GM23338 (cell line): ENCODE measurements at regions not wholly inside any gene's neighbourhood (a gene's known extent, or its start where the extent isn't known, plus 50 kb on each side); places are given as distances from the start of the nearest gene placed in this dataset.

ENCODE experiments used
- ATAC-seq: fragments of 200-7000 bp; cut with Tn5 transposase; 3 replicates; pipeline ENCODE4 v1.9.1; 2020
- DNase-seq: peaks from one replicate; pipeline ENCODE4 v3.0.0-alpha.2; 2015; ENCODE audit warnings: low spot score
- H2AFZ ChIP-seq: fragments of 200-600 bp; sonication (generic); 2 replicates; pipeline ENCODE4 v1.8.0; 2016; ENCODE audit warnings: antibody characterized with exemption, mild to moderate bottlenecking, moderate library complexity
- H3F3A ChIP-seq: fragments of 200-600 bp; sonication (generic); replicated peaks from 2 replicates; pipeline ENCODE4 v1.8.0; 2017; ENCODE audit warnings: antibody characterized with exemption, mixed run types, low read depth
- H3K27ac ChIP-seq: fragments of 200-600 bp; sonication (generic); 2 replicates; pipeline ENCODE4 v1.6.1; 2016; ENCODE audit warnings: low read depth
- H3K27me3 ChIP-seq: fragments of 200-600 bp; sonication (generic); 2 replicates; pipeline ENCODE4 v1.8.0; 2016; ENCODE audit warnings: mild to moderate bottlenecking, mixed run types, moderate library complexity; ENCODE audit not compliant: insufficient read depth
- H3K36me3 ChIP-seq: fragments of 200-600 bp; sonication (generic); 2 replicates; pipeline ENCODE4 v1.8.0; 2016; ENCODE audit warnings: mild to moderate bottlenecking; ENCODE audit not compliant: insufficient read depth
- H3K4me1 ChIP-seq: fragments of 200-600 bp; sonication (generic); 2 replicates; pipeline ENCODE4 v1.8.0; 2016; ENCODE audit warnings: mild to moderate bottlenecking, moderate library complexity; ENCODE audit not compliant: insufficient read depth
- H3K4me2 ChIP-seq: fragments of 200-600 bp; sonication (generic); 2 replicates; pipeline ENCODE4 v1.7.1; 2017; ENCODE audit warnings: mixed run types
- H3K4me3 ChIP-seq: fragments of 200-600 bp; sonication (generic); 2 replicates; pipeline ENCODE4 v1.6.1; 2016; ENCODE audit warnings: mixed run types
- H3K79me2 ChIP-seq: fragments of 200-600 bp; sonication (generic); replicated peaks from 2 replicates; pipeline ENCODE4 v1.8.0; 2017; ENCODE audit warnings: mild to moderate bottlenecking; ENCODE audit not compliant: insufficient read depth
- H3K9me2 ChIP-seq: fragments of 200-600 bp; sonication (generic); 2 replicates; pipeline ENCODE4 v1.8.0; 2017; ENCODE audit not compliant: insufficient read depth
- H4K20me1 ChIP-seq: fragments of 200-600 bp; sonication (generic); replicated peaks from 2 replicates; pipeline ENCODE4 v1.8.0; 2017; ENCODE audit warnings: mild to moderate bottlenecking; ENCODE audit not compliant: insufficient read depth
- H3K27ac Mint-ChIP-seq: 2 replicates; pipeline ENCODE4 v1.8.0; 2020; ENCODE audit warnings: inconsistent platforms, mild to moderate bottlenecking, moderate library complexity, mixed read lengths
- H3K27me3 Mint-ChIP-seq: 3 replicates; pipeline ENCODE4 v1.8.0; 2022; ENCODE audit warnings: low read depth, mild to moderate bottlenecking, moderate library complexity, mixed read lengths, inconsistent platforms; ENCODE audit not compliant: insufficient read depth, poor library complexity
- H3K36me3 Mint-ChIP-seq: 3 replicates; pipeline ENCODE4 v1.8.0; 2021; ENCODE audit warnings: low read depth, mild to moderate bottlenecking, inconsistent platforms, moderate library complexity, mixed read lengths
- H3K4me1 Mint-ChIP-seq: 3 replicates; pipeline ENCODE4 v1.8.0; 2020; ENCODE audit warnings: mild to moderate bottlenecking, inconsistent platforms, mixed read lengths
- H3K4me3 Mint-ChIP-seq: 3 replicates; pipeline ENCODE4 v1.8.0; 2021; ENCODE audit warnings: moderate library complexity, mild to moderate bottlenecking, inconsistent platforms, mixed read lengths
- H3K9me3 Mint-ChIP-seq: 3 replicates; pipeline ENCODE4 v1.8.0; 2020; ENCODE audit warnings: moderate library complexity, mild to moderate bottlenecking, inconsistent platforms, mixed read lengths
- CREB1 ChIP-seq: fragments of 250-450 bp; sonication (Bioruptor Pico); IDR thresholded peaks from 2 replicates; pipeline ENCODE4 v1.5.0; 2020; ENCODE audit warnings: low read depth, mild to moderate bottlenecking, moderate library complexity
- EZH2 ChIP-seq: fragments of 200-600 bp; sonication (generic); IDR thresholded peaks from one replicate; pipeline ENCODE4 v1.8.0; 2017; ENCODE audit warnings: antibody characterized with exemption, mild to moderate bottlenecking, low read depth; ENCODE audit not compliant: unreplicated experiment
- EZH2phosphoT487 ChIP-seq: fragments of 200-600 bp; sonication (generic); IDR thresholded peaks from one replicate; pipeline ENCODE4 v1.8.1; 2018; ENCODE audit warnings: antibody characterized with exemption; ENCODE audit not compliant: unreplicated experiment
- JUNB ChIP-seq: IDR thresholded peaks from one replicate; pipeline ENCODE4 v1.6.1; 2016; ENCODE audit warnings: antibody characterized with exemption; ENCODE audit not compliant: unreplicated experiment
- NANOG ChIP-seq: IDR thresholded peaks from 2 replicates; pipeline ENCODE4 v1.6.1; 2016; ENCODE audit warnings: antibody characterized with exemption, borderline replicate concordance
- POLR2AphosphoS5 ChIP-seq: IDR thresholded peaks from 2 replicates; pipeline ENCODE4 v1.6.1; 2016; ENCODE audit warnings: antibody characterized with exemption, low read depth
- REST ChIP-seq: IDR thresholded peaks from one replicate; pipeline ENCODE4 v1.6.1; 2018; ENCODE audit warnings: antibody characterized with exemption; ENCODE audit not compliant: unreplicated experiment
- ZNF114 ChIP-seq: fragments of 250-450 bp; sonication (Bioruptor Pico); IDR thresholded peaks from 2 replicates; pipeline ENCODE4 v1.5.0; 2020; ENCODE audit warnings: mild to moderate bottlenecking, moderate library complexity
- ZNF331 ChIP-seq: fragments of 250-450 bp; sonication (Bioruptor Pico); IDR thresholded peaks from 2 replicates; pipeline ENCODE4 v1.5.0; 2020; ENCODE audit warnings: low read depth, mild to moderate bottlenecking, moderate library complexity
- TF ChIP-seq, protein P1 (sequence below): IDR thresholded peaks from 2 replicates; pipeline ENCODE4 v1.6.1; 2016; ENCODE audit warnings: antibody characterized with exemption
- TF ChIP-seq, protein P2 (sequence below), 2 experiments: fragments of 200-600 bp in 1 of 2; sonication (generic) in 1 of 2; conservative IDR thresholded peaks; 2 replicates each; pipeline versions ENCODE4 v1.5.1 to v1.6.1; 2016 to 2017; ENCODE audit warnings: antibody characterized with exemption in 2 of 2, low read depth in 2 of 2, mild to moderate bottlenecking in 2 of 2, moderate library complexity in 1 of 2

- TF ChIP-seq REST (no peak), NANOG (no peak)
Measured at GRCh38 chr21:38596264-38597042, 98.2 kb upstream of the ERG start (continued).

DNA sequence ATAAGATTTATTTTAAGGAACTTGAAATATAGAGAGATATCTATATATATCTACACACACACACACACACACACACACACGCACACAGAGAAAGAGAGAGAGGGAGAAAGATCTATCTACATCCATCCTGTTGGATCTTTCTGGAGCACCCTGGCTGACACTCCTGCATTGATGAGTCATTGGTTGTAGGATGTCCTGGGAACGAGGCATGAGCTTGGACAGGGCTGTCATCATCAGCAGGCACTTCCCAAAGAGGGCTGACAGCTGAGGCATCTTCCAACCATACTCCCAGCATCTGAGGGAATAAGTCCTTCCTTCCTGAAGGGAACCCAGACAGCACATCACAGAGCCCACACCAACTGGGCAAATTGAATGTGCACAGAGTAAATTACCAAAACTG lies 99.1 kb upstream of the ERG start:
- Histone ChIP-seq H3K79me2 (no peaks in the 10 kb centered on the region), H3K36me3 (no peaks in the 10 kb centered on the region), H3F3A (no peaks in the 10 kb centered on the region), H4K20me1 (no peaks in the 10 kb centered on the region), H3K9me2 (peaks cover 6% of the 10 kb centered on the region; the same call in 1 of the 2 replicates), H3K4me2 (no peak overlapping the region), H3K4me3 (no peak overlapping the region), H3K4me1 (peaks cover 15% of the 10 kb centered on the region), H3K27me3 (no peaks in the 10 kb centered on the region), H2AFZ (no peak overlapping the region), H3K27ac (no peak overlapping the region)
- Mint-ChIP-seq H3K9me3 (peaks cover 4% of the 10 kb centered on the region; the same call in 2 of the 3 replicates), H3K27me3 (peaks cover 8% of the 10 kb centered on the region), H3K4me3 (no peak overlapping the region), H3K4me1 (peaks cover 27% of the 10 kb centered on the region), H3K36me3 (peaks cover 3% of the 10 kb centered on the region; the same call in 1 of the 3 replicates), H3K27ac (no peak overlapping the region)
- DNase-seq = no peak
- no peak for ATAC-seq
- TF ChIP-seq, protein P1, sequence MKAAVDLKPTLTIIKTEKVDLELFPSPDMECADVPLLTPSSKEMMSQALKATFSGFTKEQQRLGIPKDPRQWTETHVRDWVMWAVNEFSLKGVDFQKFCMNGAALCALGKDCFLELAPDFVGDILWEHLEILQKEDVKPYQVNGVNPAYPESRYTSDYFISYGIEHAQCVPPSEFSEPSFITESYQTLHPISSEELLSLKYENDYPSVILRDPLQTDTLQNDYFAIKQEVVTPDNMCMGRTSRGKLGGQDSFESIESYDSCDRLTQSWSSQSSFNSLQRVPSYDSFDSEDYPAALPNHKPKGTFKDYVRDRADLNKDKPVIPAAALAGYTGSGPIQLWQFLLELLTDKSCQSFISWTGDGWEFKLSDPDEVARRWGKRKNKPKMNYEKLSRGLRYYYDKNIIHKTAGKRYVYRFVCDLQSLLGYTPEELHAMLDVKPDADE = no peak
- TF ChIP-seq ZNF114 (CRISPR knock-in tag) (no peak), ZNF331 (CRISPR knock-in tag) (no peak), POLR2AphosphoS5 (no peak), EZH2 (no peak), CREB1 (no peak), REST (no peak), JUNB (no peak), NANOG (no peak), EZH2phosphoT487 (no peak)
- TF ChIP-seq, protein P2, sequence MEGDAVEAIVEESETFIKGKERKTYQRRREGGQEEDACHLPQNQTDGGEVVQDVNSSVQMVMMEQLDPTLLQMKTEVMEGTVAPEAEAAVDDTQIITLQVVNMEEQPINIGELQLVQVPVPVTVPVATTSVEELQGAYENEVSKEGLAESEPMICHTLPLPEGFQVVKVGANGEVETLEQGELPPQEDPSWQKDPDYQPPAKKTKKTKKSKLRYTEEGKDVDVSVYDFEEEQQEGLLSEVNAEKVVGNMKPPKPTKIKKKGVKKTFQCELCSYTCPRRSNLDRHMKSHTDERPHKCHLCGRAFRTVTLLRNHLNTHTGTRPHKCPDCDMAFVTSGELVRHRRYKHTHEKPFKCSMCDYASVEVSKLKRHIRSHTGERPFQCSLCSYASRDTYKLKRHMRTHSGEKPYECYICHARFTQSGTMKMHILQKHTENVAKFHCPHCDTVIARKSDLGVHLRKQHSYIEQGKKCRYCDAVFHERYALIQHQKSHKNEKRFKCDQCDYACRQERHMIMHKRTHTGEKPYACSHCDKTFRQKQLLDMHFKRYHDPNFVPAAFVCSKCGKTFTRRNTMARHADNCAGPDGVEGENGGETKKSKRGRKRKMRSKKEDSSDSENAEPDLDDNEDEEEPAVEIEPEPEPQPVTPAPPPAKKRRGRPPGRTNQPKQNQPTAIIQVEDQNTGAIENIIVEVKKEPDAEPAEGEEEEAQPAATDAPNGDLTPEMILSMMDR (conservative IDR thresholded peaks at IDR 0.05; ENCODE audit: low read depth in 2 of 2) = no peak
